ENCODE measurements at regions not wholly inside any gene's neighbourhood (a gene's known extent, or its start where the extent isn't known, plus 50 kb on each side); places are given as distances from the start of the nearest gene placed in this dataset.

DNA sequence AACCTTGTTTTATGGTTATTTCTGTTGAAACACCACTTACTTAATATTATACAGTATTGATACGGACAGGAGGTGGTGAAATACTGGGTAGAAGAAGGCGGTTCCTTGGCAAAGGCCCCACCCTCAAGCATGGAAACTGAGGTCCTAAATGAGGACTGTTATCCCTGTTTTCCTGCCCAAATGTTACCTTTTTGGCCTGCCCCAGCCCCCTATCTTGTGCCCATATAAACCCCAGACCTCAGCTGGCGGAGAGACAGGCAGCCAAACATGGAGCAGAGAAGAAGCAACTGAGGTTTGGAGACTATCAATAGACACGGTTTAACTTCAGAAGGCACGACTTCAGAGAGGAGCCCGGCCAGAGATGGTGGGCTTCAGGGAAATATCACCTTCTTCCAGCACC is 640.1 kb downstream of the PTPRU start:
- TF ChIP-seq POLR2A (IDR thresholded peaks at IDR 0.05; ENCODE audit: low read depth, low read length) (no peak), TAF1 (IDR thresholded peaks at IDR 0.05; ENCODE audit: borderline replicate concordance, low read depth, low read length) (no peak), POLR2AphosphoS5 (IDR thresholded peaks at IDR 0.05; ENCODE audit: low read depth, low read length) (no peak)
